ENCODE measurements at regions not wholly inside any gene's neighbourhood (a gene's known extent, or its start where the extent isn't known, plus 50 kb on each side); places are given as distances from the start of the nearest gene placed in this dataset.
"Not testable (repeated sequence)": the region's sequence is repeated elsewhere in the genome, so short reads cannot be mapped to it uniquely, and the experiment has no call there.

DNA sequence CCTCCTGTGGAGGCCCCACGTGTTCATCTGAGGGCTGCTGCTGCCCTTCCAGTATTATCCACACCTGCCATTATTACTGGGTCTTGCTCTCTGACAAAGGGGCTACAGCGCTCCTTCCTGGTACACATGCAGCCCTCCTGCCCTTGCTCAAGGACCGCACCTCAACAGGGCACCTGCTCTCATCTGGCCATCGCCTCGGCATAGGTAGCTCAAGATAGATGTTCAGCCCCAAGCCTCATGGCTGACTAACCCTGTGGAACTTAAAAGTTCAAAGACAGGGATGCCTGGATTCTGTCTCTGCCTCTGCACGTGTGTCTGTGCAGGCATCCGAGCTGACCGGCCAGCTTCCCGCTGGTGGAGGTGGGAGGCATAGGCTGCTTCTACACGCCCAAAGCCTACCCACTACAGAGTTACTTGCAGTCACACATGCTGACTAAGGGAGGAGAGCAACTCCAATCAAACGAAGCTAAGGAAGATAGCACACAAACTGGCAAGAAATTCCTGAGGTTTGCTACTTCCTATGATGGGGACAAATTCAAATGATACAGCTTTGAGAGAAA lies 152.5 kb upstream of the ATP10A start:
- no peak for DNase-seq

DNA sequence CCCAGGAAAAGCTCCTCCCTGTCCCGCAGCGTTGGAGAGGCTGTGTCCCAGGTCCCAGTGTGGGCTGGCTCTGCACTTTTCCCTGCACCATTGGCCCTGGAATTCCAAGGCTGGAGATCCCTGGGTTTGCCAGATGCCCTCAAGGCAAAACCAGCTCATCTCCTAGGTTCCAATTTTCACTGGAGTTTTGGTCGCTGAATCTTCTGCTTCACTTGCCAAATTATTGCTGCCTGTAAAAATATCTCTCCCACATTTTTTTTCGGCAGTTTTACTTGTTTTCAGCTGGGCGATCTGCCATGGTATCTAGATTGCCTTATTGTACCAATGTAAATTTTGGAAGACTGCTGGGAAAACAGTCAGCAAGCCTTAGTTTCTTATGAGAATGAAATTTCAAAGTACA lies 150.9 kb upstream of the ATP10A start:
- DNase-seq, result no peak

GRCh38 chr15:26011916-26012315 lies 148.8 kb upstream of the ATP10A start:
- no peak for DNase-seq

DNA sequence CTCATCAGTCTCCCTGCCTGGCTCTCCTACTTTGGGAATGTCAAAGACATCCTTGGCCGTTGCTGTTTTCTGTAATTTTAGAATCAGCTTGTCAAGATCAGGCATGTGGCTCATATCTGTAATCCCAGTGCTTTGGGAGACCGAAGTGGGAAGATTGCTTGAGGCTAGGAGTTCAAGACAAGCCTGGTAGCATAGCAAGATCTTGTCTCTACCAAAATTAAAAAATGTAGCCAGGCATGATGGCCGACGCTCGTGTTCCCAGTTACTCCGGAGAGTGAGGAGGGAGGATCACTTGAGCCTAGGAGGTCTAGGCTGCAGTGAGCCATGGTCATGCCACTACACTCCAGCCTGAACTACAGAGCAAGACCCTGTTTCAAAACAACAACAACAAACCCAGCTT lies 144.0 kb upstream of the ATP10A start:
- DNase-seq, result no peak

GRCh38 chr15:26001201-26001600 lies 138.1 kb upstream of the ATP10A start:
- DNase-seq, result no peak

DNA sequence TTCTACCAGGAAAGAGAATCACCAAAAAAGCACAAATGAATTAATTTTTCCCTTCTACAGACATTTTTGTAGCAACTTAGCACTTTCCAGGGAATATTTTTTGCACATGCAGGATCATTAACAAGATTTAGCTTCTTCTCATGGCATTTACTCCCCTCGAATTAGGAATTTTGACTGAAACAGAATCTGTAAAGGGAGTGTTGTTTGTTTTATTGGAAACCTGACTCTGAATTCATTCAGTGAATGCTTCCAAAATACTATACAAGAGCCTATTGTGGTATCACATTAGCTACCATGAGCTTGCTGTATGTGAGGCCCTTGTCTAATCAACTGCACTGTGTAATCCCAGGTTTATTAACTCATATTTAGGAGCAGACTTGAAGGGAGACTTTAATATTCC lies 130.4 kb upstream of the ATP10A start:
- no peak for DNase-seq

DNA sequence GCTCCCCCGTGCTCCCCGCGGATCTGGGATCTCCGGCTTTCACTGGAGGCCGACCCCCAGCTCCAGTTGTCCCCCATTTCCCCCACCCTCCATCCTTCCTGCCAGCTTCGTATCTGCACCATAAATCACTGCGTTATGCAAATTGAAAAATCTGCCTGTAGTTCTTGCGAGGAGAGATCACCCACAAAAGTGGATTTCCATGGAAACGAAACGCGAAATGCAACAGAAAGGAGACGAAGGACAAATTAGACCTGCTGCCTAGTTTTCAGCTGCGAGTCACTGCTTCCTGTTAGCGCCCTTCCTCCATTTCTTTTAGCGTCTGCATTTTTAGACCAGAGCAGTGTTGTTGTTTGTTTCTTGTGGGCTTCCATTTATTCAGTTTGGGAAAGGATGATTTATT lies 127.1 kb upstream of the ATP10A start:
- DNase-seq, result no peak

DNA sequence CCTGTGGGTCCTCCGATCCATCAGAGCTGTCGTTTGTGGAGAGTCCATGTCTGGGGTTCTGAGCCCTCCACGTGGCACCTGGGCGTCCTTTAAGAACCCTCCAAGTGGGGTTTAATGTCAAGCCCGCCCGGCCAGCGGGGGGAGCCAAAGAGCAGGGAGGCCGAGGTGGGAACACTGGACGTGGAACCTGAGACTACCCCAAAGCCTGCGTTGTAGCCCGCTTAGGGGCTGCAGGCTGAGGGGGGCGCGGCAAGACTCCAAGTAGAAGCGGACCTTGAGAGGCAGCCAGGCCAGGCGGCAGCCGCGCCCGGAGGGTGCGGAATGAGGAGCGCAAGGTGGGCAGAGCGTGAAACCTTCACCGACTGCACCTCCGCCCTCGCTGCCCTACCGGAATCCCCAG lies 126.2 kb upstream of the ATP10A start:
- peak; percentile 27 for DNase-seq

GRCh38 chr15:25988716-25989115 lies 125.6 kb upstream of the ATP10A start:
- DNase-seq, result not testable (repeated sequence)

- no peak for DNase-seq
Measured at GRCh38 chr15:25987638-25988037, 124.5 kb upstream of the ATP10A start.

GRCh38 chr15:25985165-25985564 lies 122.0 kb upstream of the ATP10A start:
- DNase-seq, result no peak

GRCh38 chr15:25982736-25983135 lies 119.6 kb upstream of the ATP10A start:
- no peak for DNase-seq

GRCh38 chr15:25981114-25981513 lies 118.0 kb upstream of the ATP10A start:
- no peak for DNase-seq

DNA sequence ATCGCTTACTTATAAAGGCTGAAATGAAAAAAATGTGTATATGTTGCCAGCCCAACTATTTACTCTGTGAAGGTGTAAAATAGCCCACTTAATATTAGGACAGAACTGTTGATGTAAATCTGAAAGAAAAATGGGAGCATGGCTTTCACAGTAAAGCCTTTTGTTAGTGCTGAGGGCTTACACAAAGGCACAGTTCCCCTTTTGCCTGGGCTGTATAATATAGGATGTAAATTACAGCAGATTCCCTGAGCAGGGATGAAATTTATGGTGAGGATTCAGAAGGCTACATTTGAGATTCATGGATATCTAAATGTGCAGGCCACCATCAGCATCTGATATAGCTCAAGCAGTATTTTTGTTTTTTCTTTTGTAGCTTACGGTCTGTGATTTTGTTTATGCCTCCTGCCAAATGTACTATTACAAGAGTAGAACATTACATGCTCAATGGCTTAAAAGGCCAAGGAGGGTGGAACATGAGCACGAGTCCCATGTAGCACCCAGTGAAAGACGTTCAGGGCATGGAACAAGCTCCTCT lies 109.1 kb upstream of the ATP10A start:
- no peak for DNase-seq

DNA sequence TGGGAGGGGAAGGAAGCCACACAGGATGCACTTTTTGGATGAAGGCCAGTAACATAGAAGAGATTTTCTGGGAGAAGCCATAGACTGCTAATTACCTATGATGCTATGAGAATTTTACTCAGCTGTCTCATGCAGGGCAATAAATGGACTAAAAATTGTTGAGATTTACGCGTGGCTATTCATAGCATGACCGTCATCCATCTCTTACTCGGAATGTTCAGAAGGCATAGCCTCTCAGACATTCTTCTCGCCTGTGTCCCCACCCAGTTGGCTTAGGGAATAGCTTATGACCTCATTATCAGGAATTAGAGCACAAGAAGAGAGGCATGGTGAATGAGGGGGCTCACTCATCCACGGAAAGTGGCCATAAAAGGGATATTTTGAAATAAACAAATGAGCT lies 107.9 kb upstream of the ATP10A start:
- no peak for DNase-seq

DNA sequence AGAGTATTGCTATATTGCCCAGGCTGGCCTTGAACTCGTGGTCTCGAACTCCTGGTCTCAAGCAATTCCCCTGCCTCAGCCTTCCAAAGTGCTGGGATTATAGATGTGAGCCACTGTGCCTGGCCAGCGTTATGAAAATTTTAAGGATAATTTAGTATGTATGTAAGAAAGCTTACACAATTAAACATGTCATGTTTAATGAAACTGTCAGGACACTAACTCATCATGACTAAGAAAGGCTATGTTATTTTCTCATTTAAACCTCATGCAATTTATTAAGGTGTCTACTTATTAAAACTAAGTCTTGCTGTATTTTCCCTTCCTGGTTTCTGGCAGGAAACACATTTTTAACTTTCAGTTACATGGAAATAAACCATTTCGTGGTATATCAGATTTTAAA lies 106.8 kb upstream of the ATP10A start:
- no peak for DNase-seq

GRCh38 chr15:25967116-25967515 lies 104.0 kb upstream of the ATP10A start:
- no peak for DNase-seq

DNA sequence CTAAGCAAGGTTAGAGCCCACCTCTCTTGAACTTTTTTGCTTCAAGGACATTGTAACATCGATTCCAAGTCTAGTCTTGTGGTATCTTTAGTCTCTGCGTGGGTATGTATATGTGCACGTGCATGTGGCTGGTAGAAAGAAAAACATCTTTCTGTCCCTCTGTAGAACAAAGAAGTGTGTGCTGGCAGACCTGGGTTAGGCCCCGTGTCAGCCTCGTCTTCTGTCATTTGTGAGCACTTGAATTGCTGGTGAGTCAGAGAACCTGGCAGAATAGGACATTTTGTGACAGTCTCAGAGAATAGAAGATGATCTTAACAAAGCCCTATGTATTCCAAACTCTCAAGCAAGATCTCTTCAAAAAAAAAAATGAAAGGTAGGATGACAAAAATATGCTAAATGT lies 102.2 kb upstream of the ATP10A start:
- DNase-seq, result no peak

GRCh38 chr15:25960273-25960672 lies 97.1 kb upstream of the ATP10A start:
- DNase-seq, result no peak

- DNase-seq, result no peak
Measured at GRCh38 chr15:25959100-25959499, 96.0 kb upstream of the ATP10A start.

DNA sequence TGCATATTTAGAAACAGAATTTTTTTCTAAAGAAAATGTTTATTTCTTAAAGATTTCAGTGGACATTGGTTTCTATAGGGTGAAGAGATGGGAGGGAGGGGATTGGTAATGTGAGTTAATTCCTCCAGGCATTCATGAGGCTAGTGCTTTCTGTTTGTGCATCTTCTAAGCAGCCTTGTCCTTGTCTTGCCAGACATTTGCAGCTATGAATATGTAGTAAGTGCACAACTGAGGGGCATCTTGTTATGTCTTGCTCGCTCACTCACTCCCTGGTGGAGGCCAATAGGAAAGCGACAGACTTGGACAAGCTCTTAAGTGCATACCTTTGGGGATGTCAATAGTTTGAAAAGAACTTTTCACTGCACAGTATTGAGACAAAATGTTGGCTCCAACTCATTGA lies 92.5 kb upstream of the ATP10A start:
- DNase-seq, result no peak

- no peak for DNase-seq
Measured at GRCh38 chr15:25954398-25954797, 91.3 kb upstream of the ATP10A start.

GRCh38 chr15:25950014-25950413 lies 86.9 kb upstream of the ATP10A start:
- DNase-seq, result no peak

DNA sequence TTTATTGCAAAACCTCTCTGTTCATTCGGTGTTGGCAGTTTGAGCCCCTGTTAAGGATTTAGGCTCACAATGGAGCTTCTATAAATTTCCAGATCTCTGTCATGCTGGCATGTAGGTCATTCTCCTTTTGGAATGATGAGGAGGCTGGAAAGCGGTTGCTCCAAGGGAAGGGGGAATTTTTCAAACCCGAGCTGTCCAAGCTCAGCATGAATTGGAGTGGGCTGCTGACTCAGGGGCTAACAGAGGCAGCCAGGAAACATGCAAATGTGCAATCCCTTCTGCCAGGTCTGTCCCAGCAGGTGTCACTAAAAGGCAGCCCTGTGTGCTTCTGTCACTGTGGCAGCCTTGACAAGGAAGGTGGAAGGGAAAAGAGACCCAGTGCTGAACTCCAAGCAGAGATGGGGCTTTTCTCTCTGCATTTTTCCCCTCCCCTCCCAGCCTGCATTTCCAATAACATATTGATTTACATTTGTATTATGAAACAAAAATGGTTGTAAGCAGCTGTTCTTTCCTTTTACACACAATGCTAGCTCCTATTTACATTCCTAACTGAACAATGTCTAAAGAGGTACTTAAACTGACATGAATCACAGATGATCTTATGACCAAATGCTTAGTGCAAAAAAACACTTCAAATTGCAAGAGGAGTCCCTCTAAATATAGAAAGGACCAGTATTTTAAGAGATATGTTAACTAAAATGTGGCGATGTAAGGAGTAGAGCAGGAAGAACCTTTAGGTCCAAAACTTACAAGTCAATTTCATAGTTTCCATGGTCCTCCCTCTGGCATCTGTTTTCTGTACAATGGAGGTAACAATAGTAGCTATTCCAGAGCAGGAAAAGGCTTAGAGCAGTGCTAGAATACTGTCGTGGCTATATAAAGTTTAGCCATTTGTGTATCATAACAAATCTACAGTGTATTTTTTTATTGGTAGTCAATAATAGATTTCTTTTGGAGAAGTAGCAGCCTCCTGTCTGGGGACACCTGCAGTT lies 84.5 kb upstream of the ATP10A start:
- DNase-seq, result peak; percentile 5

Data from activated CD4-positive, alpha-beta T cell treated with anti-CD3 and anti-CD28 coated beads for 48 hours (primary cell).